B cell (primary cell): ENCODE measurements at regions not wholly inside any gene's neighbourhood (a gene's known extent, or its start where the extent isn't known, plus 50 kb on each side); places are given as distances from the start of the nearest gene placed in this dataset.

Source experiments
- ATAC-seq: fragments of 200-7000 bp; cut with Tn5 transposase; one replicate; pipeline ENCODE4 v1.10.0; 2021; ENCODE audit warnings: low read depth, mild to moderate bottlenecking, moderate number of reproducible peaks, moderate library complexity
- CTCF ChIA-PET: fragments of 350-600 bp; sonication (Branson Sonifier 250); formaldehyde crosslinking; loops from one replicate; lab custom pipeline; 2021; ENCODE audit warnings: antibody characterized with exemption, inconsistent platforms; lab: Charles Lee
- POLR2A ChIA-PET: fragments of 350-600 bp; sonication (Branson Sonifier 250); formaldehyde crosslinking; loops from one replicate; lab custom pipeline; 2021; ENCODE audit warnings: antibody characterized with exemption; lab: Charles Lee
- DNase-seq: peaks from one replicate; pipeline ENCODE4 v3.0.0; 2013
- H2AFZ ChIP-seq: 2 replicates; pipeline ENCODE4 v1.6.1; 2012; ENCODE audit warnings: mild to moderate bottlenecking, low read depth, low read length; ENCODE audit not compliant: insufficient read depth, poor library complexity, severe bottlenecking
- H3K27ac ChIP-seq, 2 donors: 1 replicate in 1 of 2; 2 replicates in 1 of 2; pipeline ENCODE4 v1.5.1; 2012 to 2013; ENCODE audit warnings: low read length in 2 of 2, mild to moderate bottlenecking in 2 of 2, moderate library complexity in 1 of 2
- H3K27me3 ChIP-seq, 4 experiments: fragments of 200-600 bp in 1 of 4; sonication (generic) in 1 of 4; replicated peaks in 1 of 4; 1 replicate in 2 of 4; 2 replicates in 2 of 4; pipeline versions ENCODE4 v1.6.1 to v1.7.0; 2013 to 2016; ENCODE audit warnings: low read length in 3 of 4, mild to moderate bottlenecking in 2 of 4, mixed read lengths in 1 of 4, moderate library complexity in 1 of 4; ENCODE audit not compliant: insufficient read depth in 4 of 4, control insufficient read depth in 3 of 4; ENCODE audit errors: control extremely low read depth in 1 of 4
- H3K36me3 ChIP-seq, 2 experiments: replicated peaks in 1 of 2; 1 replicate in 1 of 2; 2 replicates in 1 of 2; pipeline versions ENCODE4 v1.6.1 to v1.7.1; 2013; ENCODE audit warnings: low read length in 1 of 2; ENCODE audit not compliant: insufficient read depth in 2 of 2, control insufficient read depth in 1 of 2; ENCODE audit errors: control extremely low read depth in 1 of 2, extremely low read depth in 1 of 2
- H3K4me1 ChIP-seq, 2 donors: fragments of 200-600 bp in 1 of 2; sonication (generic) in 1 of 2; 1 replicate in 1 of 2; 2 replicates in 1 of 2; pipeline versions ENCODE4 v1.5.1 to v1.6.1; 2013 to 2017; ENCODE audit warnings: low read length in 2 of 2; ENCODE audit not compliant: control insufficient read depth in 2 of 2, insufficient read depth in 2 of 2
- H3K4me2 ChIP-seq: replicated peaks from 2 replicates; pipeline ENCODE3; 2012; ENCODE audit warnings: mild to moderate bottlenecking, low read depth, low read length; ENCODE audit not compliant: poor library complexity, severe bottlenecking
- H3K4me3 ChIP-seq, 5 experiments: fragments of 200-600 bp in 1 of 5; sonication (generic) in 1 of 5; 1 replicate in 3 of 5; 2 replicates in 2 of 5; pipeline versions ENCODE4 v1.5.1 to v1.7.0; 2011 to 2016; ENCODE audit warnings: low read length in 4 of 5, mild to moderate bottlenecking in 4 of 5, low read depth in 2 of 5, control low read depth in 1 of 5, moderate library complexity in 1 of 5; ENCODE audit not compliant: insufficient read depth in 1 of 5; ENCODE audit errors: control extremely low read depth in 1 of 5, extremely low read depth in 1 of 5
- H3K79me2 ChIP-seq: fragments of 200-600 bp; sonication (generic); one replicate; pipeline ENCODE4 v1.6.0; 2016; ENCODE audit warnings: low read length; ENCODE audit not compliant: control insufficient read depth, insufficient read depth
- H3K9ac ChIP-seq: fragments of 200-600 bp; sonication (generic); 2 replicates; pipeline ENCODE4 v1.6.1; 2017; ENCODE audit warnings: mild to moderate bottlenecking, low read length, moderate library complexity
- H3K9me3 ChIP-seq, 3 donors: one replicate each; pipeline versions ENCODE4 v1.6.1 to v1.7.1; 2013; ENCODE audit warnings: low read length in 2 of 3; ENCODE audit not compliant: control insufficient read depth in 2 of 3, insufficient read depth in 1 of 3; ENCODE audit errors: control extremely low read depth in 1 of 3
- H4K20me1 ChIP-seq: 2 replicates; pipeline ENCODE4 v1.6.0; 2012; ENCODE audit warnings: mild to moderate bottlenecking, low read length; ENCODE audit not compliant: insufficient read depth, control insufficient read depth, poor library complexity, severe bottlenecking
- H3K27ac Mint-ChIP-seq: one replicate; pipeline ENCODE4 v1.8.0; 2021; ENCODE audit warnings: mixed read lengths
- H3K27me3 Mint-ChIP-seq: one replicate; pipeline ENCODE4 v1.8.0; 2021; ENCODE audit warnings: mixed read lengths
- H3K4me1 Mint-ChIP-seq: one replicate; pipeline ENCODE4 v1.8.0; 2021; ENCODE audit warnings: mixed read lengths
- H3K4me3 Mint-ChIP-seq: one replicate; pipeline ENCODE4 v1.8.0; 2021; ENCODE audit warnings: mixed read lengths
- H3K9me3 Mint-ChIP-seq: one replicate; pipeline ENCODE4 v1.8.0; 2022; ENCODE audit warnings: mixed read lengths; ENCODE audit not compliant: insufficient read depth
- EZH2 ChIP-seq: IDR thresholded peaks from 2 replicates; pipeline ENCODE4 v1.6.1; 2012; ENCODE audit warnings: borderline replicate concordance, low read depth, mild to moderate bottlenecking, moderate library complexity, low read length; ENCODE audit not compliant: insufficient read depth, poor library complexity, severe bottlenecking
- WGBS: methylation state at CpG from one replicate; pipeline ENCODE4 v1.1.5; 2013; ENCODE audit warnings: missing lambda C conversion rate; ENCODE audit not compliant: insufficient coverage; 5-methylcytosine and 5-hydroxymethylcytosine counted together
- intact Hi-C: fragments of 100-400 bp; cut with micrococcal nuclease; formaldehyde crosslinking; loops from one replicate; pipeline ENCODE4 v1.10.0; 2022
- TF ChIP-seq, protein P1 (sequence below): fragments of 200-600 bp; IDR thresholded peaks from one replicate; pipeline ENCODE4 v1.8.0; 2022; ENCODE audit warnings: antibody characterized with exemption, mild to moderate bottlenecking

DNA sequence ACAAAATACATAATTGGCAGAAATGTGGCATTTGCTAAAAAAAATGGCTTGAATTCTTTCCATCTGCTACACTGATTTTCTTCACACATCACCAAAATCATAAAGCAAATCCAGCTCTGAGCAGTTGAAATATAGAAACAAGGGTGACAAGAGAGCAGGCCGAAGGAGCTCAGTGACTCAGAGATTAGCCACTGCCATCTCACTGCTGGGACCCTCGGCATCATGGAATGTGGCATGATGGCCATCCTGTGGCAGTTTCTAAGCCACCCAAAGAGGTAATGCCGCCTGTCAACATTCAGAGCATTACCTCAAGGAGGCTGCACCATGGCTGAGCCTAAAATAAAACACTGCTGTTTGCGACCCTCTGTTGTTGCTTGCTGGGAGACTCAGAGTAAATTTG is 80.5 kb upstream of the OSBPL11 start:
- Histone ChIP-seq H3K79me2 (no peaks in the 10 kb centered on the region), H3K27me3 (no peaks in the 10 kb centered on the region), H3K9ac (no peak overlapping the region), H3K4me1 (no peaks in the 10 kb centered on the region), H3K4me2 (no peak overlapping the region), H4K20me1 (no peaks in the 10 kb centered on the region), H3K27ac (no peak overlapping the region), H3K36me3 (no peaks in the 10 kb centered on the region), H3K4me3 (no peak overlapping the region), H3K9me3 (peaks cover 0 to 4% (median 0%) of the 10 kb centered on the region in 3 donors), H2AFZ (no peak overlapping the region)
- ChIA-PET POLR2A (no interaction called here), CTCF (no interaction called here)
- Mint-ChIP-seq H3K27me3 (no peaks in the 10 kb centered on the region), H3K9me3 (no peaks in the 10 kb centered on the region), H3K27ac (no peak overlapping the region), H3K4me3 (no peak overlapping the region), H3K4me1 (no peaks in the 10 kb centered on the region)
- WGBS = 86% methylated on average over 3 of the region's 4 CpGs
- TF ChIP-seq, protein P1, sequence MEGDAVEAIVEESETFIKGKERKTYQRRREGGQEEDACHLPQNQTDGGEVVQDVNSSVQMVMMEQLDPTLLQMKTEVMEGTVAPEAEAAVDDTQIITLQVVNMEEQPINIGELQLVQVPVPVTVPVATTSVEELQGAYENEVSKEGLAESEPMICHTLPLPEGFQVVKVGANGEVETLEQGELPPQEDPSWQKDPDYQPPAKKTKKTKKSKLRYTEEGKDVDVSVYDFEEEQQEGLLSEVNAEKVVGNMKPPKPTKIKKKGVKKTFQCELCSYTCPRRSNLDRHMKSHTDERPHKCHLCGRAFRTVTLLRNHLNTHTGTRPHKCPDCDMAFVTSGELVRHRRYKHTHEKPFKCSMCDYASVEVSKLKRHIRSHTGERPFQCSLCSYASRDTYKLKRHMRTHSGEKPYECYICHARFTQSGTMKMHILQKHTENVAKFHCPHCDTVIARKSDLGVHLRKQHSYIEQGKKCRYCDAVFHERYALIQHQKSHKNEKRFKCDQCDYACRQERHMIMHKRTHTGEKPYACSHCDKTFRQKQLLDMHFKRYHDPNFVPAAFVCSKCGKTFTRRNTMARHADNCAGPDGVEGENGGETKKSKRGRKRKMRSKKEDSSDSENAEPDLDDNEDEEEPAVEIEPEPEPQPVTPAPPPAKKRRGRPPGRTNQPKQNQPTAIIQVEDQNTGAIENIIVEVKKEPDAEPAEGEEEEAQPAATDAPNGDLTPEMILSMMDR = no peak
- TF ChIP-seq EZH2 = no peak
- DNase-seq (no peak), ATAC-seq (no peak)
- intact Hi-C loops = no loop called here

DNA sequence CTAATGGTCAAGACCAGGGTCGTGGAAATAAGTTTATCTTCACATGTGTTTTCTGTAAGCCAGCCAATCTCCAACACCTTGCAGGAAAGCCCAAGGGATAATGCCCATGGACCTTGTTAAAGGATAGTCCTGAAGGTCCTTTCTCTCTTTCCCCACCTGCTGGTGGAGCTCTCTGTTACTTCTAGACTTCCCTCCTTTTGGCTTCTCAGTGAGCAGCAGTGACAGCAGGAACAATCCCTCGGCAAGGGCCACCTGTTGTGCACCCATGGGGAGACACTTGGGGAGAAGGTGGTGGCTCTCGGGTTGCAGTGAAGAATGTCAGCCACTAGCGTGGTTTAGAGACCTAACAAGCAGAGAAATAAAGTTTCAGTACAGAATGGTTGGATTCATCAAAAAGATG is 84.0 kb upstream of the OSBPL11 start:
- H3K27me3 ChIP-seq = no peaks in the 10 kb centered on the region
- H3K9me3 Mint-ChIP-seq = no peaks in the 10 kb centered on the region
- H3K27ac ChIP-seq = no peak overlapping the region
- H2AFZ ChIP-seq = no peak overlapping the region
- POLR2A ChIA-PET = no interaction called here
- no peaks in the 10 kb centered on the region for H4K20me1 ChIP-seq
- H3K9me3 ChIP-seq = no peaks in the 10 kb centered on the region
- H3K4me2 ChIP-seq = no peak overlapping the region
- 74% methylated on average over 4 of the region's 4 CpGs for WGBS
- H3K4me3 Mint-ChIP-seq = no peak overlapping the region
- no peak for ATAC-seq
- CTCF ChIA-PET = interaction anchor here (0.8 kb wide), 1 partner anchor 85 kb away, joined by 3 read pairs; no protein-coding TSS in a partner anchor
- H3K27me3 Mint-ChIP-seq = no peaks in the 10 kb centered on the region
- intact Hi-C loops = no loop called here
- no peaks in the 10 kb centered on the region for H3K36me3 ChIP-seq
- H3K4me1 Mint-ChIP-seq = no peaks in the 10 kb centered on the region
- no peaks in the 10 kb centered on the region for H3K4me1 ChIP-seq
- no peak for DNase-seq
- TF ChIP-seq, protein P1 = no peak
- no peak for TF ChIP-seq EZH2
- no peaks in the 10 kb centered on the region for H3K79me2 ChIP-seq
- H3K27ac Mint-ChIP-seq = no peak overlapping the region
- no peak overlapping the region for H3K4me3 ChIP-seq
- no peak overlapping the region for H3K9ac ChIP-seq
